HEK293T (cell line): ENCODE measurements at regions not wholly inside any gene's neighbourhood (a gene's known extent, or its start where the extent isn't known, plus 50 kb on each side); places are given as distances from the start of the nearest gene placed in this dataset.
"Not testable (repeated sequence)": the region's sequence is repeated elsewhere in the genome, so short reads cannot be mapped to it uniquely, and the experiment has no call there.

ENCODE experiments used
- ELF4 ChIP-seq: fragments of 450-650 bp; IDR thresholded peaks from 2 replicates; pipeline ENCODE4 v1.6.1; 2017; ENCODE audit warnings: antibody characterized with exemption
- FOXA1 ChIP-seq: fragments of 450-650 bp; IDR thresholded peaks from 2 replicates; pipeline ENCODE4 v1.6.1; 2016; ENCODE audit warnings: mild to moderate bottlenecking
- ZNF384 ChIP-seq: fragments of 450-650 bp; IDR thresholded peaks from 2 replicates; pipeline ENCODE4 v1.6.1; 2016

DNA sequence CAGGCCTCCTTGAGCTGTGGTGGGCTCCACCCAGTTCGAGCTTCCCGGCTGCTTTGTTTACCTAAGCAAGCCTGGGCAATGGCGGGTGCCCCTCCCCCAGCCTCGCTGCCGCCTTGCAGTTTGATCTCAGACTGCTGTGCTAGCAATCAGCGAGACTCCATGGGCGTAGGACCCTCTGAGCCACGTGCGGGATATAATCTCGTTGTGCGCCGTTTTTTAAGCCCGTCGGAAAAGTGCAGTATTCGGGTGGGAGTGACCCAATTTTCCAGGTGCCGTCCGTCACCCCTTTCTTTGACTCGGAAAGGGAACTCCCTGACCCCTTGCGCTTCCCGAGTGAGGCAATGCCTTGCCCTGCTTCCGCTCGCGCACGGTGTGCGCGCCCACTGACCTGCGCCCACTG, 257.3 kb upstream of the TUT7 start:
- TF ChIP-seq ELF4, FOXA1, ZNF384: not testable (repeated sequence)
